ENCODE measurements at regions not wholly inside any gene's neighbourhood (a gene's known extent, or its start where the extent isn't known, plus 50 kb on each side); places are given as distances from the start of the nearest gene placed in this dataset.

DNA sequence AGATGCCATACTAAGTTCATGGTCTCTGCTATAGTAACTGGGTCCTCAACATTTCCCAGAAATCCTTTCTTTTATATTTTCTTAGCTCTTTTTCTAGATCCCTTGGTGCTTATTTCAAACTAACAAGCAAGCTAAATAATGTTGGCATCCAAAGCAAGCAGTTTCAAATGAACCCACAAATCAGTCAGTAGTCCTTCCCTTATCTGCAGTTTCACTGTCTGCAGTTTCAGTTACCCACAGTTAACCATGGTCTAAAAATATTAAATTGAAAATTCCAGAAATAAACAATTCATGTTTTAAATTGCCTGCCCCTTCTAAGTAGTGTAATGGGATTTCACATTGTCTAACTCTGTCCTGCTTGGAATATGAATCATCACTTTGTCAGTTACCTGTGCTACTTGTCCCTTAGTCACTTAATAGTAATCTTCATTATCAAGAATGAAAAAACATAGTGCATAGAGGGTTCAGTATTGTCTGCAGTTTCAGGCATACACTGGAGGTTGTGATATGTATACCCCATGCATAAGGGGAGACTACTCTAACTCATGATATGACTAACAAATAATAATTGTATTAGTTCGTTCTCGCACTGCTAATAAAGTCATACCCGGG, 633.7 kb downstream of the MECOM start:
- TF ChIP-seq, protein P1, sequence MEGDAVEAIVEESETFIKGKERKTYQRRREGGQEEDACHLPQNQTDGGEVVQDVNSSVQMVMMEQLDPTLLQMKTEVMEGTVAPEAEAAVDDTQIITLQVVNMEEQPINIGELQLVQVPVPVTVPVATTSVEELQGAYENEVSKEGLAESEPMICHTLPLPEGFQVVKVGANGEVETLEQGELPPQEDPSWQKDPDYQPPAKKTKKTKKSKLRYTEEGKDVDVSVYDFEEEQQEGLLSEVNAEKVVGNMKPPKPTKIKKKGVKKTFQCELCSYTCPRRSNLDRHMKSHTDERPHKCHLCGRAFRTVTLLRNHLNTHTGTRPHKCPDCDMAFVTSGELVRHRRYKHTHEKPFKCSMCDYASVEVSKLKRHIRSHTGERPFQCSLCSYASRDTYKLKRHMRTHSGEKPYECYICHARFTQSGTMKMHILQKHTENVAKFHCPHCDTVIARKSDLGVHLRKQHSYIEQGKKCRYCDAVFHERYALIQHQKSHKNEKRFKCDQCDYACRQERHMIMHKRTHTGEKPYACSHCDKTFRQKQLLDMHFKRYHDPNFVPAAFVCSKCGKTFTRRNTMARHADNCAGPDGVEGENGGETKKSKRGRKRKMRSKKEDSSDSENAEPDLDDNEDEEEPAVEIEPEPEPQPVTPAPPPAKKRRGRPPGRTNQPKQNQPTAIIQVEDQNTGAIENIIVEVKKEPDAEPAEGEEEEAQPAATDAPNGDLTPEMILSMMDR (IDR thresholded peaks at IDR 0.05; ENCODE audit: control insufficient read depth, extremely low read depth, insufficient read depth): no peak
- no peak for DNase-seq (ENCODE audit: low read depth)
- no peak overlapping the region for H3K4me3 ChIP-seq (ENCODE audit: low read depth, low read length)

DNA sequence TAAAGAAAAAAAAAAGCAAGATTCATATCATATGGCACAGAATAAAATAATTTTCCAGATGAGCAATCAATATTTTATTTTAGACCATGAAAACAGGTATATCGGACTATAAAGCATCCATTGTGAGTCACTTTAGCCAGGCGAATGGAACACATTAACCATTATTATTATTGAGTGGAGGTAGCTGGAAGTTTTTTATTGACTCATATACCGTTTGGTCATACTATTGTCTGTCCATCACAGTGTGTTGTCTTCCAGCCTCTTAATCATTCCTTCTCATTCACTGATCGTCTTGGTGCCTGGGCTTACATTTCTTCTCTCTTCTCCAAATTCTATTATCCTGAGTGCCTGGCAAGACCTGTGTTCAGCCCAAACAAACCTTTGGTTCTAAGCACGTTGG, 634.8 kb downstream of the MECOM start:
- no peak overlapping the region for H3K4me3 ChIP-seq (ENCODE audit: low read depth, low read length)
- TF ChIP-seq, protein P1 (IDR thresholded peaks at IDR 0.05; ENCODE audit: control insufficient read depth, extremely low read depth, insufficient read depth): no peak
- no peak for DNase-seq (ENCODE audit: low read depth)

DNA sequence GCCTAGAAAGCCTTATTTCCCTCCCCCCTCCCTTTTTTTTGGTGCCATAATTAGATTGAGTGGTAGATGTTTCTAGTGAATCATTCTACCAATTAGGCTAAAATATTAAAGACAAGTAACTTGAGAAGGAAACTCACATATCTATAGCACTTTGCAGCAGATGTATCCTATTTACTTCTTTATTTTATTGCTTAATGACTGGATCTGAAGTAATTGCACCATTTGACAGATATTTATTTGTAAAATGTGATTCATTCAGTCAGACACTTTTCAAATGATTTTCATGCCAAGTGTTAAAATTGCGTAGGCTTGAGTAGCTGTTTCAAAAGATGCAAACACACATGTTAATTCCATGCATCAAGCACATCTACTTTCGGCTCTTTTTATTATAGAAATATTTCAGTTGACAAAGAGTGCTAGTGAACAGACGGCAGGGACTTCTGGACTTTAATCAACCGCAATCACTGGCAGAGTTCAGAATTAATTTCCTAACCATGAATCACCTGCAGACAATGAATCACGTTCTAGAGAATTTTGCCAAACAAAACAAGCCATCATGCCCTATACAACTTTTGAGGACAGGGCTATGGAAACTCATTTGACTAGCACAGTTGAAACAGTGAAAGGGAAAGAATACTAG, 636.8 kb downstream of the MECOM start:
- TF ChIP-seq, protein P1 (IDR thresholded peaks at IDR 0.05; ENCODE audit: control insufficient read depth, extremely low read depth, insufficient read depth): no peak
- no peak for DNase-seq (ENCODE audit: low read depth)
- no peak overlapping the region for H3K4me3 ChIP-seq (ENCODE audit: low read depth, low read length)

DNA sequence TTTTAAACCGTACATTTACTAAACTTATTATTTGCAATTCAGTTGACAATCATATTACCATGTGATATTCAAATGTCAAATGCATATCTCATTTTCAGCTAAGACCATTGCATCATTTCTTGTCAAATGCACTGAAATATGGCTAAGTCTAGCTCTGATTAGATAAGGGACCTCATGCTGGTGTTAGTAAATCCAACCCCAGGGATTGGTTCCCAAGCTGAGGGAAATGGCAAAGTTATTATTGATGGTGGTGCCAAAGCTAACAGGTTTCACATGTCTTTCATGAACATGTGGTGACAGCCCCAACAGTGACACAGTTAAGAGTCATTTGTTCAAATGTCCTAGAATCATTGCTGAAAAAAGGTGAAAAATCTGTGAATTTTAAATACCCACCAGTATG, 641.1 kb downstream of the MECOM start:
- TF ChIP-seq, protein P1 (IDR thresholded peaks at IDR 0.05; ENCODE audit: control insufficient read depth, extremely low read depth, insufficient read depth): no peak
- no peak overlapping the region for H3K4me3 ChIP-seq (ENCODE audit: low read depth, low read length)
- no peak for DNase-seq (ENCODE audit: low read depth)

DNA sequence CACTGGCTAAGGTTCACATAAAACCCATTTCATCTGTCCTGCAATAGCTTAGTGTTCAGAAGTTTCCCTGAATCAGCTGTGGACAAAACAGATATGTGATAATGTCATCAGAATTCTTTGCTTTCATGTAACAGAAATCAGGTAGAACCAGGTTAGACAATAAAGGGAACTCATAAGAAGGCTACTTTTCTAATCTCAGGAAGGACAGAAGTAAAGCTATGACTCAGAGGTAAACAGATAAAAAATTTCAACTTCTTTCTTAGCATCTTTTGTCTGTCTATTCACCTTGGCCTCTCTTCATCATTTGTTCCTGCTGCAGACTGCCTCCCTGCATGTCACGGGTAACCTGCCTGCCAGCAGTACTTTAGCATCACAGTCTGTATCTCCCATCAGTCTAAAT, 643.1 kb downstream of the MECOM start:
- no peak for DNase-seq (ENCODE audit: low read depth)

DNA sequence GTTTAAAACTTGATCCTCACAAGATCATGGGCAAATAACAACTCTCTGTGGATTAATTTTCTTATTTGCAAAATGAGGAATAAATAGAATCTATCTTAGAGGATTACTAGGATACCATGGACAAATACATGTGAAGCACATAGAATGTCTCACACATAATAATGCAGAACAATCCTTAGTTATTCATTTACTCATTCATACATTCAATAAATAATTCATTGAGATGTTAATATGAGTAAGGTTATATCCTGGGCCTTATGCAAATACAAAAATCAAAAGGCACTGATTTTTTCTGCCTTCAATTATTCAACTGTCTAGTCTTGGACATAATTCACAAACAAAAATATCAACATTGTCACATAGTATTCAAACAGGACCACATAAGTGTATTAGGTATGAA, 654.1 kb downstream of the MECOM start:
- TF ChIP-seq, protein P1 (IDR thresholded peaks at IDR 0.05; ENCODE audit: control insufficient read depth, extremely low read depth, insufficient read depth): no peak
- no peak overlapping the region for H3K4me3 ChIP-seq (ENCODE audit: low read depth, low read length)
- no peak for DNase-seq (ENCODE audit: low read depth)

More for the DNA sequence above, 643.1 kb downstream of the MECOM start:
- TF ChIP-seq, protein P1 (IDR thresholded peaks at IDR 0.05; ENCODE audit: control insufficient read depth, extremely low read depth, insufficient read depth): no peak
- no peak overlapping the region for H3K4me3 ChIP-seq (ENCODE audit: low read depth, low read length)
